Panc1 (cell line): ENCODE measurements at regions not wholly inside any gene's neighbourhood (a gene's known extent, or its start where the extent isn't known, plus 50 kb on each side); places are given as distances from the start of the nearest gene placed in this dataset.
"Not testable (repeated sequence)": the region's sequence is repeated elsewhere in the genome, so short reads cannot be mapped to it uniquely, and the experiment has no call there.

Experiments used
- ATAC-seq: fragments of 200-7000 bp; cut with Tn5 transposase; 2 replicates; pipeline ENCODE4 v1.9.1; 2020; ENCODE audit warnings: mild to moderate bottlenecking, moderate library complexity
- BruUV-seq: library from RNA; stranded (reverse); fragments of 400-500 nt; replicated peaks from 2 replicates; lab custom pipeline; 2021; lab: Mats Ljungman, UMichigan
- CTCF ChIA-PET: fragments of 300-600 bp; sonication (Branson Sonifier 250); formaldehyde crosslinking; loops from one replicate; lab custom pipeline; 2022; ENCODE audit warnings: antibody characterized with exemption; lab: Charles Lee
- POLR2A ChIA-PET: fragments of 300-600 bp; sonication (Branson Sonifier 250); formaldehyde crosslinking; loops from one replicate; lab custom pipeline; 2022; ENCODE audit warnings: antibody characterized with exemption; lab: Charles Lee
- DNase-seq: peaks from one replicate; pipeline ENCODE4 v3.0.0-alpha.2; 2010; ENCODE audit warnings: low read depth, low spot score
- H3K27ac ChIP-seq: 2 replicates; pipeline ENCODE4 v1.5.1; 2011; ENCODE audit warnings: mild to moderate bottlenecking, low read length, inconsistent platforms
- H3K27me3 ChIP-seq: fragments of 200-500 bp; sonication (Bioruptor generic); 2 replicates; pipeline ENCODE4 v1.6.0; 2014; ENCODE audit warnings: low read length, inconsistent platforms; ENCODE audit not compliant: control insufficient read depth, insufficient read depth
- H3K36me3 ChIP-seq: fragments of 200-500 bp; sonication (Bioruptor generic); 2 replicates; pipeline ENCODE4 v1.5.1; 2014; ENCODE audit warnings: inconsistent platforms, mild to moderate bottlenecking, low read length, moderate library complexity; ENCODE audit not compliant: control insufficient read depth, insufficient read depth
- H3K4me1 ChIP-seq: 2 replicates; pipeline ENCODE4 v1.5.1; 2011; ENCODE audit warnings: inconsistent platforms, mild to moderate bottlenecking, low read length, moderate library complexity; ENCODE audit not compliant: control insufficient read depth, insufficient read depth
- H3K4me3 ChIP-seq, 2 experiments: 2 replicates each; pipeline ENCODE4 v1.5.1; 2011 to 2012; ENCODE audit warnings: low read depth in 2 of 2, low read length in 2 of 2, mild to moderate bottlenecking in 2 of 2, inconsistent platforms in 1 of 2, moderate library complexity in 1 of 2
- H3K9me3 ChIP-seq: fragments of 200-500 bp; sonication (Bioruptor generic); 2 replicates; pipeline ENCODE4 v1.5.1; 2014; ENCODE audit warnings: low read depth, mild to moderate bottlenecking, inconsistent platforms, low read length, moderate library complexity; ENCODE audit not compliant: control insufficient read depth, insufficient read depth
- CTCF ChIP-seq: fragments of 450-650 bp; IDR thresholded peaks from 2 replicates; pipeline ENCODE4 v1.5.1; 2017; ENCODE audit warnings: mild to moderate bottlenecking
- POLR2AphosphoS5 ChIP-seq: IDR thresholded peaks from 2 replicates; pipeline ENCODE4 v1.6.1; 2012; ENCODE audit warnings: mild to moderate bottlenecking, low read depth, low read length, moderate library complexity
- REST ChIP-seq, 2 experiments: IDR thresholded peaks; 2 replicates each; pipeline ENCODE4 v1.6.1; 2011 to 2012; ENCODE audit warnings: low read depth in 2 of 2, control low read depth in 1 of 2, low read length in 1 of 2, mild to moderate bottlenecking in 1 of 2, moderate library complexity in 1 of 2; ENCODE audit not compliant: insufficient read depth in 1 of 2
- SIN3A ChIP-seq: IDR thresholded peaks from 2 replicates; pipeline ENCODE4 v1.6.1; 2012; ENCODE audit warnings: low read depth, mild to moderate bottlenecking, low read length, moderate library complexity, borderline replicate concordance; ENCODE audit not compliant: insufficient read depth
- TCF7L2 ChIP-seq: IDR thresholded peaks from 2 replicates; pipeline ENCODE4 v1.6.1; 2011; ENCODE audit warnings: mild to moderate bottlenecking, low read depth, low read length, inconsistent platforms
- in situ Hi-C: cut with HindIII; loops from 2 replicates; pipeline ENCODE4 v1.10.0; 2016; ENCODE audit warnings: low sequenced_read_pairs, low pct_unique_long_range_greater_than_20kb
- intact Hi-C: fragments of 100-400 bp; cut with micrococcal nuclease; formaldehyde crosslinking; loops from one replicate; pipeline ENCODE4 v1.10.0; 2022; ENCODE audit not compliant: unreplicated experiment

- in situ Hi-C loops = no loop called here
- no peaks in the 10 kb centered on the region for H3K9me3 ChIP-seq
- no peak for TF ChIP-seq CTCF
- no peak for TF ChIP-seq REST (IDR thresholded peaks at IDR 0.05; ENCODE audit: insufficient read depth in 1 of 2, low read depth in 2 of 2, low read length in 1 of 2)
- TF ChIP-seq POLR2AphosphoS5 = no peak
- TF ChIP-seq TCF7L2 = no peak
- no peak for TF ChIP-seq SIN3A
- H3K27ac ChIP-seq = no peak overlapping the region
- ChIA-PET CTCF (no interaction called here), POLR2A (no interaction called here)
- BruUV-seq = no TSS peak
- H3K36me3 ChIP-seq = no peaks in the 10 kb centered on the region
- ATAC-seq (no peak), DNase-seq (no peak)
- H3K4me1 ChIP-seq = no peaks in the 10 kb centered on the region
- no peaks in the 10 kb centered on the region for H3K27me3 ChIP-seq
- no peak overlapping the region for H3K4me3 ChIP-seq
- intact Hi-C loops = no loop called here
Observed at GRCh38 chr4:45467157-45467556, 656.7 kb downstream of the GABRG1 start.

DNA sequence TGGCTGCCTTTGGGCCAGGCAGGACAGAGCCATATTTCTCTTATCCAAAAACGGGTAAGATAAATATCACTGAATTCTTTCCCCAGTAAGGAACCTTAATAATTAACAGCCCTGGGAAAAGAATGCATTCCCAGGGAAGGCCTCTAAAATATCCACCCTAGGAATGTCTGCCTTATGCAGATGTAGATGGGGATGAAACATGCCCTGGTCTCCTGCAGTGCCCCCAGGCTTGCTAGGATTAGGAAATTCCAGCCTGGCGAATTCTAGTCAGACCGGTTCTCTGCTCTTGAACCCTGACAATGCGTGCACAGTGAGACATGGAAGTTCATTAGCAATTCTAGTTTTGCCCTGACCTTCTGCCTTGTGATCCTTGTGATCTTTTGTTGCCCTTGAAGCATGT lies 663.7 kb downstream of the GABRG1 start:
- BruUV-seq, H3K4me3 ChIP-seq, DNase-seq, H3K9me3 ChIP-seq, POLR2A ChIA-PET, in situ Hi-C loops, H3K36me3 ChIP-seq, CTCF ChIA-PET, intact Hi-C loops, H3K4me1 ChIP-seq, H3K27me3 ChIP-seq, ATAC-seq, H3K27ac ChIP-seq: not testable (repeated sequence)

DNA sequence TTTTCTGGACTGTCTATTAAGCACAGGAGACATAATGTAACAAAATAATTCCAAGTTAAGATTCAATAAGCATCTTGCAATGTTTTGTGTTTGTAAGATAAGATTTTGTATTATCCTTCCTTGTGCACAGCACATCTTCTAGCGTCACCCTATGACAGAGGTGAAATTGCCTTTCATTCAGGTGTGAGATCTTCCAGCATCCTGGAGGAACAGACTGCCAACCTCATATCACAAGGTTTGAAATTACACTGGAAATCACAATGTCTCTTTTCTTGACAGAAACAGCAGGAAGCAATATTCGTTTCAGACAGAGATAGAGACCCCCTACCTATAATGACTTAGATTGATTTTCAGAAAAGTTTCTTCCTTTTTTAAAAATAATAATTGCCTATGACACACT lies 668.6 kb downstream of the GABRG1 start:
- in situ Hi-C loops (no loop called here), intact Hi-C loops (no loop called here)
- DNase-seq = no peak
- ChIA-PET POLR2A (no interaction called here), CTCF (no interaction called here)
- no peak overlapping the region for H3K27ac ChIP-seq
- TF ChIP-seq TCF7L2 = no peak
- TF ChIP-seq CTCF = no peak
- no peak for TF ChIP-seq POLR2AphosphoS5
- no peak for TF ChIP-seq SIN3A
- no peak for TF ChIP-seq REST (IDR thresholded peaks at IDR 0.05; ENCODE audit: insufficient read depth in 1 of 2, low read depth in 2 of 2, low read length in 1 of 2)
- no peaks in the 10 kb centered on the region for H3K4me1 ChIP-seq
- BruUV-seq = no TSS peak
- H3K36me3 ChIP-seq = no peaks in the 10 kb centered on the region
- H3K4me3 ChIP-seq = no peak overlapping the region
- ATAC-seq = no peak
- H3K27me3 ChIP-seq = no peaks in the 10 kb centered on the region
- no peaks in the 10 kb centered on the region for H3K9me3 ChIP-seq
